Natural killer cell (primary cell): ENCODE measurements at regions not wholly inside any gene's neighbourhood (a gene's known extent, or its start where the extent isn't known, plus 50 kb on each side); places are given as distances from the start of the nearest gene placed in this dataset.
A peak's percentile ranks its signal among the peaks of the same experiment; 100 is the strongest.
"Not testable (repeated sequence)": the region's sequence is repeated elsewhere in the genome, so short reads cannot be mapped to it uniquely, and the experiment has no call there.

Experiments
- ATAC-seq, 3 donors: fragments of 150-1000 bp in 2 of 3; fragments of 200-7000 bp in 1 of 3; cut with Tn5 transposase; 1 replicate in 1 of 3; 2 replicates in 2 of 3; pipeline ENCODE4 v1.10.0; 2021; ENCODE audit warnings: mild to moderate bottlenecking in 2 of 3, moderate library complexity in 2 of 3
- DNase-seq, 2 donors: peaks; one replicate each; pipeline versions ENCODE4 v3.0.0 to v3.0.0-alpha.2; 2013 to 2021; ENCODE audit warnings: mixed read lengths in 1 of 2
- H3K27ac ChIP-seq: one replicate; pipeline ENCODE4 v1.5.1; 2013; ENCODE audit warnings: mild to moderate bottlenecking, low read length
- H3K27me3 ChIP-seq: one replicate; pipeline ENCODE4 v1.6.1; 2013; ENCODE audit warnings: low read length; ENCODE audit not compliant: control insufficient read depth, insufficient read depth
- H3K36me3 ChIP-seq: one replicate; pipeline ENCODE4 v1.6.1; 2013; ENCODE audit warnings: low read length; ENCODE audit not compliant: control insufficient read depth, insufficient read depth
- H3K4me1 ChIP-seq: one replicate; pipeline ENCODE4 v1.6.1; 2013; ENCODE audit warnings: low read length; ENCODE audit not compliant: control insufficient read depth, insufficient read depth
- H3K4me3 ChIP-seq: one replicate; pipeline ENCODE4 v1.5.1; 2013; ENCODE audit warnings: low read length
- H3K9me3 ChIP-seq: one replicate; pipeline ENCODE4 v1.6.1; 2013; ENCODE audit warnings: low read length; ENCODE audit not compliant: control insufficient read depth, insufficient read depth
- H3K27ac Mint-ChIP-seq, 2 donors: one replicate each; pipeline ENCODE4 v1.8.0; 2022; ENCODE audit warnings: mild to moderate bottlenecking in 2 of 2, mixed read lengths in 2 of 2, moderate library complexity in 1 of 2
- H3K27me3 Mint-ChIP-seq, 2 donors: one replicate each; pipeline ENCODE4 v1.8.0; 2022; ENCODE audit warnings: low read depth in 2 of 2, mixed read lengths in 2 of 2
- H3K36me3 Mint-ChIP-seq: one replicate; pipeline ENCODE4 v1.8.0; 2022; ENCODE audit warnings: mixed read lengths
- H3K4me1 Mint-ChIP-seq, 2 donors: one replicate each; pipeline ENCODE4 v1.8.0; 2022; ENCODE audit warnings: mixed read lengths in 2 of 2
- H3K4me3 Mint-ChIP-seq: one replicate; pipeline ENCODE4 v1.8.0; 2022; ENCODE audit warnings: mild to moderate bottlenecking, moderate library complexity, mixed read lengths
- H3K9me3 Mint-ChIP-seq, 2 donors: one replicate each; pipeline ENCODE4 v1.8.0; 2022; ENCODE audit warnings: mixed read lengths in 2 of 2
- WGBS: methylation state at CpG from one replicate; pipeline ENCODE4 v1.1.7; 2013; ENCODE audit warnings: missing lambda C conversion rate; ENCODE audit not compliant: insufficient coverage; 5-methylcytosine and 5-hydroxymethylcytosine counted together
- intact Hi-C: fragments of 100-400 bp; cut with micrococcal nuclease; formaldehyde crosslinking; loops from one replicate; pipeline ENCODE4 v1.14.2; 2022
- TF ChIP-seq, protein P1 (sequence below): fragments of 200-600 bp; IDR thresholded peaks from one replicate; pipeline ENCODE4 v1.8.0; 2022; ENCODE audit warnings: antibody characterized with exemption

DNA sequence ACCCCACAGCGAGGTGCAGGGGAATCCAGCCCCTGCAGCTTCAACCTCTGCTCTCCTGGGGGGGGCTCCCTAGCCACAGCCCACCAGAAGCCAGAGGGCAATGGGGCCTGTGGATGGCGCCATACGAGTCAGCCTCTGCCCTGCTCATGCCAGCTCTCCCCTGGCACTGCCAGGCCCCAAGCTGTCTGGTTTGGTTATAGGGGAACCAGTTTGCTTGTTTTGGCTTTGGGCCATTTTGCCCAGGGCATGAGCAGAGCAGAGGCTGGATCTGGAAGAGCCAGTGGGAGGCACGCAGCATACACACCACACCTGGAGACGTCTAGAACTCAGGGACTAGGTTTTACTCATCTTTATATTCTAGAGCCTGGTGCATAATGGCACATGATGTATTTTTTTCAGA is 66.7 kb upstream of the SLC22A16 start:
- WGBS, result 90% methylated on average over 5 of the region's 5 CpGs
- TF ChIP-seq, protein P1, sequence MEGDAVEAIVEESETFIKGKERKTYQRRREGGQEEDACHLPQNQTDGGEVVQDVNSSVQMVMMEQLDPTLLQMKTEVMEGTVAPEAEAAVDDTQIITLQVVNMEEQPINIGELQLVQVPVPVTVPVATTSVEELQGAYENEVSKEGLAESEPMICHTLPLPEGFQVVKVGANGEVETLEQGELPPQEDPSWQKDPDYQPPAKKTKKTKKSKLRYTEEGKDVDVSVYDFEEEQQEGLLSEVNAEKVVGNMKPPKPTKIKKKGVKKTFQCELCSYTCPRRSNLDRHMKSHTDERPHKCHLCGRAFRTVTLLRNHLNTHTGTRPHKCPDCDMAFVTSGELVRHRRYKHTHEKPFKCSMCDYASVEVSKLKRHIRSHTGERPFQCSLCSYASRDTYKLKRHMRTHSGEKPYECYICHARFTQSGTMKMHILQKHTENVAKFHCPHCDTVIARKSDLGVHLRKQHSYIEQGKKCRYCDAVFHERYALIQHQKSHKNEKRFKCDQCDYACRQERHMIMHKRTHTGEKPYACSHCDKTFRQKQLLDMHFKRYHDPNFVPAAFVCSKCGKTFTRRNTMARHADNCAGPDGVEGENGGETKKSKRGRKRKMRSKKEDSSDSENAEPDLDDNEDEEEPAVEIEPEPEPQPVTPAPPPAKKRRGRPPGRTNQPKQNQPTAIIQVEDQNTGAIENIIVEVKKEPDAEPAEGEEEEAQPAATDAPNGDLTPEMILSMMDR, result no peak

DNA sequence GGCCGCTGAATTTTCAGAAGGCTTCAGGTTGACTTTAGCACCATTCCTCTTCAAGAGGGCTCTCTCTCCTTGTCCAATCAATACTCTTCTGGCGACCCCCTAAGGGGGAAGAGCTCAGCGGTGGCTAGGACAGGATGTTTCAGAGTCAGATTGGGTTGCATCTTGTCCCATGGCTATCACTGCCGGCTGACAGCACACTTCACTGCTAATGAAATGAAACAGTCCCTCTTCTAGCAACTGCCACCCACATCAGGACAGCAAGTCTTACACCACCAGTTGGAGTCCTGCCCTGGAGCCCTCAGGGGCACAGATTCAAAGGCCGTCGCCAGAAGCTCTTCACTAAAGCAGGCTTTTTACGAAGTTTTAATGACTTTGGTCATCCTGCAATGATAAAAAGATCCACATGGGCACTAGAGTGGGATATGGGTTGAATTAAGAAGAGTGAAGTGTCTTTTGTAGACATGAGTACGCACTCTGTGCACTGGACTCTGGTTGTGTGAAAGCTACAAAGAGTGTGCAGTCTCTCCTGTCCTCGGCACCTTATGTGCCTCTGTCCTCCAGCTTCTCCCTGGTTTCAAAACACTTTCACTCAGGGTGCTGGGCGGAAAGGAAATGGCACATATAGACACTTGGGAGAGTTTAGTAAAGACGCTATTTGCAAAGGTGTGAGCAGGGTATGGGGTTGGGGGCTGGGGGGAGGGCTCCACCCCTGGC is 66.1 kb upstream of the SLC22A16 start:
- Mint-ChIP-seq H3K27me3 (peaks cover 4 to 23% of the 10 kb centered on the region in 2 donors), H3K4me1 (peaks cover 12 to 19% of the 10 kb centered on the region in 2 donors), H3K36me3 (no peaks in the 10 kb centered on the region), H3K4me3 (no peak overlapping the region), H3K9me3 (peaks cover 0 to 3% of the 10 kb centered on the region in 2 donors), H3K27ac (no peak overlapping the region)
- no peaks in the 10 kb centered on the region for H3K27me3 ChIP-seq
- no peak for ATAC-seq
- H3K9me3 ChIP-seq, result no peaks in the 10 kb centered on the region
- intact Hi-C loops, result no loop called here
- WGBS, result 92% methylated on average over 11 of the region's 11 CpGs
- H3K4me1 ChIP-seq, result peaks cover 7% of the 10 kb centered on the region
- no peaks in the 10 kb centered on the region for H3K36me3 ChIP-seq
- TF ChIP-seq, protein P1, result no peak
- no peak overlapping the region for H3K27ac ChIP-seq
- no peak for DNase-seq
- H3K4me3 ChIP-seq, result no peak overlapping the region

More for the DNA sequence above, 66.7 kb upstream of the SLC22A16 start:
- H3K4me1 Mint-ChIP-seq, result peaks cover 12 to 19% of the 10 kb centered on the region in 2 donors
- Histone ChIP-seq H3K4me1 (peaks cover 7% of the 10 kb centered on the region), H3K36me3 (no peaks in the 10 kb centered on the region), H3K27me3 (no peaks in the 10 kb centered on the region), H3K4me3 (no peak overlapping the region), H3K27ac (no peak overlapping the region), H3K9me3 (no peaks in the 10 kb centered on the region)
- peaks cover 0 to 3% of the 10 kb centered on the region in 2 donors for H3K9me3 Mint-ChIP-seq
- peak overlapping the region in 1 of 2 donors; percentile 3 for H3K27ac Mint-ChIP-seq
- H3K4me3 Mint-ChIP-seq, result no peak overlapping the region
- DNase-seq (no peak), ATAC-seq (no peak)
- no peaks in the 10 kb centered on the region for H3K36me3 Mint-ChIP-seq
- peaks cover 3 to 17% of the 10 kb centered on the region in 2 donors for H3K27me3 Mint-ChIP-seq
- intact Hi-C loops, result no loop called here

DNA sequence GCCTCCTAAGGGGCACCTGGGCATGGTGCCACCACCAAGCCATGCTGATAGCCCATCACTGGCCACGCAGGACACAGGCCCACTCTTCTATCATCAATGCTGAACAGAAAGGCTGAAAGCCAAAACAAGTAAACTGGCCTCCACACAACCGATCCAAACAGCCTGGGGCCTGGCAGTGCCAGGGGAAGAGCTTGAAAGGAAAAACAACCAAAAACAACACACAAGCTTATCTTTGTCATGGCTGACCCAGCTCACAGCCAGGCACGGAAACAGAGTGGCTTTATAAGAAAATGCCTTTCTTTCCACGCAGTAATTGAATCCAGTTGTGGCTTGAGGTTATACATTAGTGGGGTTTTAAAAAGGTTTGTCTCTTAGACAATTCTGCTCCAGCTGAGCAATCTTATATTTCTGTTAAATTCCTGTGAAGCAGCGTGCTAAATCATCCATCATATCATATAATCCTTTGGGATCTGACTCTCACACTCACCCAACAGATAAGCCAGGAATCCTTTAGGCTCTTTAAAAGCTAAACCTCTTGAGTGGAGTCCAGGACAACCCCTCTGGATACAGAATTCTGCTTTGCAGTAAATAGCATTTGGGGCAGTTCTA is 65.4 kb upstream of the SLC22A16 start:
- no peak overlapping the region for H3K4me3 ChIP-seq
- H3K9me3 Mint-ChIP-seq, result peaks cover 0 to 3% of the 10 kb centered on the region in 2 donors
- H3K36me3 Mint-ChIP-seq, result no peaks in the 10 kb centered on the region
- H3K27me3 ChIP-seq, result no peaks in the 10 kb centered on the region
- WGBS, result 85% methylated on average over 5 of the region's 5 CpGs
- peaks cover 12 to 19% of the 10 kb centered on the region in 2 donors for H3K4me1 Mint-ChIP-seq
- H3K27ac ChIP-seq, result no peak overlapping the region
- ATAC-seq, result no peak
- no peak overlapping the region for H3K27ac Mint-ChIP-seq
- intact Hi-C loops, result no loop called here
- no peaks in the 10 kb centered on the region for H3K36me3 ChIP-seq
- no peak overlapping the region for H3K4me3 Mint-ChIP-seq
- no peak for DNase-seq
- no peaks in the 10 kb centered on the region for H3K9me3 ChIP-seq
- TF ChIP-seq, protein P1, result no peak
- peaks cover 4 to 26% of the 10 kb centered on the region in 2 donors for H3K27me3 Mint-ChIP-seq
- H3K4me1 ChIP-seq, result peaks cover 7% of the 10 kb centered on the region

DNA sequence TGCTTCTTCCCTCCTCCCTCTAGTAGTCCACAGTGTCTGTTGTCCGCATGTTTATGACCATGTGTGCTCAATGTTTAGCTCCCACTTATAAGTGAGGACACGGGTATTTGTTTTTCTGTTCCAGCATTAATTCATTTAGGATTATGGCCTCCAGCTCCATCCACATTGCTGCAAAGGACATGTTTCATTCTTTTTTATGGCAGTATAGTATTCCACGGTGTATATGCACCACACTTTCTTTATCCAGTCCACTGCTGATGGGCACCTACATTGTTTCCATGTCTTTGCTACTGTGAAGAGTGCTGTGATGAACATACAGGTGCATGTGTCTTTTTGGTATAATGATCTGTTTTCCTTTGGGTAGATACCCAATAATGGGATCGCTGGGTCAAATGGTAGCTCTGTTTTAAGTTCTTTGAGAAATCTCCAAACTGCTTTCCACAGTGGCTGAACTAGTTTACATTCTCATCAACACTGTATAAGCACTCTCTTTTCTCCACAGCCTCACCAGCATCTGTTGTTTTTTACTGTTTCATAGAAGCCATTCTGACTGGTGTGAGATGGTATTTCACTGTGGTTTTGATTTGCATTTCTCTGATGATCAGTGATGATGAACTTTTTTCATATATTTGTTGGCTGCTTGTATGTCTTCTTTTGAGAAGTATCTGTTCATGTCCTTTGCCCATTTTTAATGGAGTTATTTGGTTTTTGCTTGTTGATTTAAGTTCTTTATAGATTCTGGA is 63.0 kb upstream of the SLC22A16 start:
- H3K9me3 Mint-ChIP-seq, H3K36me3 Mint-ChIP-seq, H3K27ac ChIP-seq, ATAC-seq, H3K4me1 ChIP-seq, H3K4me1 Mint-ChIP-seq, intact Hi-C loops, H3K4me3 ChIP-seq, H3K27me3 ChIP-seq, H3K27ac Mint-ChIP-seq, DNase-seq, H3K9me3 ChIP-seq, H3K36me3 ChIP-seq, H3K4me3 Mint-ChIP-seq: not testable (repeated sequence)
- peaks cover 4 to 41% of the 10 kb centered on the region in 2 donors for H3K27me3 Mint-ChIP-seq
- WGBS, result 97% methylated on average over 4 of the region's 4 CpGs
